ENCODE measurements at regions not wholly inside any gene's neighbourhood (a gene's known extent, or its start where the extent isn't known, plus 50 kb on each side); places are given as distances from the start of the nearest gene placed in this dataset.

DNA sequence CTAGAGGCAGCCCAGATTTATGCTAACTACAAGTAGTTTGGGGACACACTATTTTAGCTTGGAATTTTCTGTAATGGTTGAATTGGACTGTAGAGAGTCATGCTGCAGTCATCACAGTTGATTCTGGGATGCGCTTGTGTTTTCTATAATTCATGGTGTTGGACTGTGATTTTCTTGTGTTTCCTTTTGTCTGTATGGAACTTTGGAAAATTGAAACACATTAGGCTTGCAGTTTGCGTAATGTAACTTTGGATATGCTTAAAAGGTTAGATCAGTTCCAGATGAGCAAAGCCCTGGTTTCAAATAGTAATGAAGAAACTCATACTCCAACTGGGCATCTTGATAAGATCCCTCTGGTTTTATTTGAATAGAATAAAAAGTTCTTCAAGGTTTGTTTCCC, 502.2 kb downstream of the ARL4A start (continued):
- TF ChIP-seq REST (IDR thresholded peaks at IDR 0.05; ENCODE audit: unreplicated experiment) (no peak), ZNF331 (CRISPR knock-in tag; IDR thresholded peaks at IDR 0.05; ENCODE audit: low read depth) (no peak), EZH2phosphoT487 (IDR thresholded peaks at IDR 0.05; ENCODE audit: unreplicated experiment) (no peak), NANOG (IDR thresholded peaks at IDR 0.05; ENCODE audit: borderline replicate concordance) (no peak), STAT1 (IDR thresholded peaks at IDR 0.05; ENCODE audit: unreplicated experiment) (no peak), CREB1 (CRISPR knock-in tag; IDR thresholded peaks at IDR 0.05; ENCODE audit: low read depth) (no peak), ZNF114 (CRISPR knock-in tag; IDR thresholded peaks at IDR 0.05) (no peak), CTCF (conservative IDR thresholded peaks at IDR 0.05; ENCODE audit: low read depth in 2 of 2) (no peak), ETS1 (IDR thresholded peaks at IDR 0.05) (no peak), POLR2AphosphoS5 (IDR thresholded peaks at IDR 0.05; ENCODE audit: low read depth) (no peak)

DNA sequence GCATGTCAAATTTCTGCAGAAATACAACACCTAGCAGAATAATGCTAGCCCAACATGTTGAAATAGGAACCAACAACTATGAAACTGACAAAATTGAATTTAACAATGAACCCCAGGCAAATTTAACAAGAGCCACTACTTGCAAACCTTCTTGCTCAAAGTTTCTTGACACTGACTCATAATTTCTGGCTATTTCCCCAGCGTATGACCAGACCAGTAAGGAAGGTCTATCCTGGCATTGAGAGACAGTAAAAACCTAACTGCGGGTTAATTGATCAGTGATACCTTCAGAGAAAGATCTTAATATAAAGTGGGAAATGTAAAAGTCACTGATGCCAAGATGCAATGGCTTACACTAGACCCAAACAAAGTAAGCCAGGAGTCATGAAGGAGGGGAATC, 510.1 kb downstream of the ARL4A start:
- Histone ChIP-seq H3F3A (replicated peaks; ENCODE audit: low read depth) (no peaks in the 10 kb centered on the region), H3K4me2 (no peak overlapping the region), H3K79me2 (replicated peaks; ENCODE audit: insufficient read depth) (no peaks in the 10 kb centered on the region), H4K20me1 (replicated peaks; ENCODE audit: insufficient read depth) (no peaks in the 10 kb centered on the region), H3K36me3 (ENCODE audit: insufficient read depth) (no peaks in the 10 kb centered on the region), H3K27ac (ENCODE audit: low read depth) (no peak overlapping the region), H3K27me3 (ENCODE audit: insufficient read depth) (no peaks in the 10 kb centered on the region), H3K9me2 (ENCODE audit: insufficient read depth) (no peaks in the 10 kb centered on the region), H2AFZ (no peak overlapping the region), H3K4me1 (ENCODE audit: insufficient read depth) (no peaks in the 10 kb centered on the region), H3K4me3 (no peak overlapping the region)
- DNase-seq (ENCODE audit: low spot score) (no peak), ATAC-seq (no peak)
- Mint-ChIP-seq H3K36me3 (ENCODE audit: low read depth) (no peaks in the 10 kb centered on the region), H3K4me1 (no peaks in the 10 kb centered on the region), H3K9me3 (no peaks in the 10 kb centered on the region), H3K4me3 (no peak overlapping the region), H3K27ac (no peak overlapping the region), H3K27me3 (ENCODE audit: insufficient read depth, low read depth, poor library complexity) (no peaks in the 10 kb centered on the region)
- no peak for TF ChIP-seq REST (IDR thresholded peaks at IDR 0.05; ENCODE audit: unreplicated experiment)
- no peak for TF ChIP-seq NANOG (IDR thresholded peaks at IDR 0.05; ENCODE audit: borderline replicate concordance)
- no peak for TF ChIP-seq ZNF114 (CRISPR knock-in tag; IDR thresholded peaks at IDR 0.05)
- TF ChIP-seq CREB1 (CRISPR knock-in tag; IDR thresholded peaks at IDR 0.05; ENCODE audit: low read depth): no peak
- no peak for TF ChIP-seq STAT1 (IDR thresholded peaks at IDR 0.05; ENCODE audit: unreplicated experiment)
- no peak for TF ChIP-seq JUNB (IDR thresholded peaks at IDR 0.05; ENCODE audit: unreplicated experiment)

Measured in GM23338 (cell line).